Activated B cell treated with CpG ODN at 0.5 μM for 24 hours (primary cell): ENCODE measurements at regions not wholly inside any gene's neighbourhood (a gene's known extent, or its start where the extent isn't known, plus 50 kb on each side); places are given as distances from the start of the nearest gene placed in this dataset.

ENCODE experiments used
- ATAC-seq: fragments of 200-7000 bp; cut with Tn5 transposase; one replicate; pipeline ENCODE4 v1.10.0; 2021; ENCODE audit warnings: low read depth, mild to moderate bottlenecking, moderate library complexity
- CTCF ChIA-PET: fragments of 350-600 bp; sonication (Branson Sonifier 250); formaldehyde crosslinking; loops from one replicate; lab custom pipeline; 2021; ENCODE audit warnings: antibody characterized with exemption; lab: Charles Lee
- POLR2A ChIA-PET: fragments of 350-600 bp; sonication (Branson Sonifier 250); formaldehyde crosslinking; loops from one replicate; lab custom pipeline; 2021; ENCODE audit warnings: antibody characterized with exemption; lab: Charles Lee
- DNase-seq: peaks from one replicate; pipeline ENCODE4 v3.0.0; 2022
- H3K27ac Mint-ChIP-seq: one replicate; pipeline ENCODE4 v1.8.0; 2020; ENCODE audit warnings: mixed read lengths
- H3K27me3 Mint-ChIP-seq: one replicate; pipeline ENCODE4 v1.8.0; 2021; ENCODE audit warnings: mixed read lengths
- H3K36me3 Mint-ChIP-seq: one replicate; pipeline ENCODE4 v1.8.0; 2021; ENCODE audit warnings: low read depth, mixed read lengths
- H3K4me1 Mint-ChIP-seq: one replicate; pipeline ENCODE4 v1.8.0; 2021; ENCODE audit warnings: mixed read lengths
- H3K4me3 Mint-ChIP-seq: one replicate; pipeline ENCODE4 v1.8.0; 2020; ENCODE audit warnings: mild to moderate bottlenecking, mixed read lengths
- H3K9me3 Mint-ChIP-seq: one replicate; pipeline ENCODE4 v1.8.0; 2020; ENCODE audit warnings: mixed read lengths
- CTCF ChIP-seq: fragments of 200-600 bp; IDR thresholded peaks from one replicate; pipeline ENCODE4 v1.8.0; 2022; ENCODE audit warnings: antibody characterized with exemption, mild to moderate bottlenecking
- intact Hi-C: fragments of 100-400 bp; cut with micrococcal nuclease; formaldehyde crosslinking; loops from one replicate; pipeline ENCODE4 v1.15.1; 2024

GRCh38 chr11:39021539-39021938, 2423.5 kb upstream of the RAG2 start:
- H3K27ac Mint-ChIP-seq, result no peak overlapping the region
- no peaks in the 10 kb centered on the region for H3K27me3 Mint-ChIP-seq
- no peak for ATAC-seq
- ChIA-PET CTCF (no interaction called here), POLR2A (no interaction called here)
- H3K4me1 Mint-ChIP-seq, result no peaks in the 10 kb centered on the region
- no peak overlapping the region for H3K4me3 Mint-ChIP-seq
- peaks cover 6% of the 10 kb centered on the region for H3K9me3 Mint-ChIP-seq
- no peaks in the 10 kb centered on the region for H3K36me3 Mint-ChIP-seq
- DNase-seq, result no peak
- no peak for TF ChIP-seq CTCF
- intact Hi-C loops, result no loop called here

DNA sequence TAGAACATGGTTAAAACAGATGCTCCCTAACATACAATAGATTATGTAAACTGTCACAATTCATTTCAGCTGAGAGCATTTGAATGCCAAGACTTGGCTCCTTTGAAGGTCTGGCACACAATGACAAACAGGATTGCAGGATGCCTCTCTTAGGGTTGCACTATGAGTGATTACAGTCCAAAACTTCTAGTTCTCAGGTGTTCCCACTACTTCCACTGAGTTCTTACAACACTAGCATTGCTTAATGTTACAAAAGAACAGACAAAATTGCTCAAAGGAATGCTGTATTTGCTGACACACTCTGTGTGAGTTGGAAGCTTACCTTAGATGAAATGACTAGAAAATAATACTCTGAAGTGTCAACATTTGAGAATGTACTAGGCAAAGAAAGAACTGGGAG, 2413.8 kb upstream of the RAG2 start:
- CTCF ChIA-PET, result no interaction called here
- intact Hi-C loops, result no loop called here
- H3K4me1 Mint-ChIP-seq, result no peaks in the 10 kb centered on the region
- no peak overlapping the region for H3K27ac Mint-ChIP-seq
- POLR2A ChIA-PET, result no interaction called here
- peaks cover 20% of the 10 kb centered on the region for H3K9me3 Mint-ChIP-seq
- H3K27me3 Mint-ChIP-seq, result no peaks in the 10 kb centered on the region
- DNase-seq (no peak), ATAC-seq (no peak)
- H3K4me3 Mint-ChIP-seq, result no peak overlapping the region
- H3K36me3 Mint-ChIP-seq, result no peaks in the 10 kb centered on the region
- no peak for TF ChIP-seq CTCF

DNA sequence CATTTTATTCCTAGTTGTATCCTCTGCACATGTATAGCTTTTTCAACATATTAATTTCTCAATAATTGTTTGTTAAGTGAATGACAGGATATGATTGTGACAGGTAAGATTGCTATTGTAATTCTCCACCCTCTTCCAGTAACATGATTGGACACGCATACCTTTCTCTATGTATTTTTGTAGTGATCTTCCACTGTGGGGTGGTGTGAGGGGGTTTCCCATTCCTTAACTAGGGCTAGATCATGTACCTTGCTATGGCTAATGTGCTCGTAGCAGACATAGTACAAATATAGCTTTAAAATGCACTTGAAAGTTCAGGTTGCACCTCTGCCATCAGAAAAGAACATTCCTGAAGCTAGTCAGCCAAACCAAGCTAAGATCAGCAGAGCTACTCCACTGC, 2392.8 kb upstream of the RAG2 start:
- no peak for TF ChIP-seq CTCF
- Mint-ChIP-seq H3K4me3 (no peak overlapping the region), H3K4me1 (no peaks in the 10 kb centered on the region), H3K36me3 (no peaks in the 10 kb centered on the region), H3K27me3 (no peaks in the 10 kb centered on the region), H3K9me3 (peaks cover 12% of the 10 kb centered on the region), H3K27ac (no peak overlapping the region)
- ChIA-PET CTCF (no interaction called here), POLR2A (no interaction called here)
- DNase-seq (no peak), ATAC-seq (no peak)
- intact Hi-C loops, result no loop called here

GRCh38 chr11:38990139-38990538, 2392.1 kb upstream of the RAG2 start:
- DNase-seq (no peak), ATAC-seq (no peak)
- ChIA-PET POLR2A (no interaction called here), CTCF (no interaction called here)
- Mint-ChIP-seq H3K4me3 (no peak overlapping the region), H3K27me3 (no peaks in the 10 kb centered on the region), H3K4me1 (no peaks in the 10 kb centered on the region), H3K36me3 (no peaks in the 10 kb centered on the region), H3K9me3 (peaks cover 17% of the 10 kb centered on the region), H3K27ac (no peak overlapping the region)
- no peak for TF ChIP-seq CTCF
- intact Hi-C loops, result no loop called here

DNA sequence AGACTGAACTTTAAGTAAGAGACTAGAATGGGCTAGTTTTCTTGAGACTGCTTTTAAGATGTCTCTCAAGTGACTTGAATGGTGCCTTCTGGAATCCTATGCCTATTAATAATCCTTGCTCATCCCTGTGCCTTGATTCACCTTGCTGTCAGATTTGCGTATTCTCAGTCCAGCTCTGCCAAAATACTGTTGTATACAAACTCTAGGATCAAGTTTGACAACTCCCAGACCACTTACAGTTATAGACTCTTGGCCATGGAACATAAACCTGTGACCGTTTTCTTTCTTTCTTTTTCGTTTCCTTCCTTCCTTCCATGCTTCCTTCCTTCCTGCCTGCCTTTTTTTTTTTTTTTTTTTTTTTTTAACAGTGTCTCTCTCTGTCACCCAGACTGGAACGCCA, 2390.9 kb upstream of the RAG2 start:
- H3K4me3 Mint-ChIP-seq, result no peak overlapping the region
- POLR2A ChIA-PET, result no interaction called here
- H3K4me1 Mint-ChIP-seq, result no peaks in the 10 kb centered on the region

More for the DNA sequence above, 2390.9 kb upstream of the RAG2 start:
- CTCF ChIA-PET, result no interaction called here
- intact Hi-C loops, result no loop called here
- no peak for ATAC-seq
- TF ChIP-seq CTCF, result no peak
- no peak for DNase-seq
- Mint-ChIP-seq H3K27me3 (no peaks in the 10 kb centered on the region), H3K9me3 (peaks cover 17% of the 10 kb centered on the region), H3K27ac (no peak overlapping the region), H3K36me3 (no peaks in the 10 kb centered on the region)
